HEK293 (cell line): ENCODE measurements at regions not wholly inside any gene's neighbourhood (a gene's known extent, or its start where the extent isn't known, plus 50 kb on each side); places are given as distances from the start of the nearest gene placed in this dataset.

Source experiments
- ATF2 ChIP-seq: fragments of 450-650 bp; formaldehyde crosslinking; IDR thresholded peaks from 2 replicates; pipeline ENCODE4 v1.5.1; 2016; ENCODE audit warnings: missing biosample characterization, missing genetic modification characterization, low read depth
- CTCF ChIP-seq: fragments of 450-650 bp; formaldehyde crosslinking; IDR thresholded peaks from 2 replicates; pipeline ENCODE4 v1.5.1; 2016; ENCODE audit warnings: missing biosample characterization, missing genetic modification characterization
- IKZF3 ChIP-seq: fragments of 450-650 bp; IDR thresholded peaks from 2 replicates; pipeline ENCODE4 v1.5.0; 2018; ENCODE audit warnings: missing biosample characterization, mild to moderate bottlenecking, missing genetic modification characterization, moderate library complexity
- PRDM1 ChIP-seq: fragments of 450-650 bp; formaldehyde crosslinking; IDR thresholded peaks from 2 replicates; pipeline ENCODE4; 2016; ENCODE audit warnings: missing biosample characterization, missing genetic modification characterization
- SP7 ChIP-seq: fragments of 450-650 bp; formaldehyde crosslinking; IDR thresholded peaks from 2 replicates; pipeline ENCODE4 v1.5.1; 2016; ENCODE audit warnings: missing biosample characterization, missing genetic modification characterization
- YY1 ChIP-seq: fragments of 450-650 bp; formaldehyde crosslinking; IDR thresholded peaks from 2 replicates; pipeline ENCODE4 v1.5.1; 2018; ENCODE audit warnings: missing biosample characterization, missing genetic modification characterization
- ZBTB26 ChIP-seq: fragments of 450-650 bp; formaldehyde crosslinking; optimal IDR thresholded peaks from 2 replicates; pipeline ENCODE3; 2016; ENCODE audit warnings: missing biosample characterization, mild to moderate bottlenecking, missing genetic modification characterization
- ZNF280D ChIP-seq: fragments of 450-650 bp; formaldehyde crosslinking; IDR thresholded peaks from 2 replicates; pipeline ENCODE4 v1.5.1; 2016; ENCODE audit warnings: missing biosample characterization, missing genetic modification characterization
- ZNF354C ChIP-seq: fragments of 450-650 bp; formaldehyde crosslinking; IDR thresholded peaks from 2 replicates; pipeline ENCODE4 v1.5.1; 2016; ENCODE audit warnings: missing biosample characterization, missing genetic modification characterization, low read depth, borderline replicate concordance
- ZNF670 ChIP-seq: fragments of 450-650 bp; formaldehyde crosslinking; IDR thresholded peaks from 2 replicates; pipeline ENCODE4 v1.5.1; 2016; ENCODE audit warnings: missing biosample characterization, missing genetic modification characterization, low read depth
- ZNF843 ChIP-seq: fragments of 450-650 bp; formaldehyde crosslinking; IDR thresholded peaks from 2 replicates; pipeline ENCODE4 v1.5.1; 2016; ENCODE audit warnings: missing biosample characterization, missing genetic modification characterization
- ZSCAN16 ChIP-seq: fragments of 450-650 bp; formaldehyde crosslinking; IDR thresholded peaks from 2 replicates; pipeline ENCODE4 v1.5.1; 2016; ENCODE audit warnings: missing biosample characterization, missing genetic modification characterization
- TF ChIP-seq, protein P1 (sequence below): fragments of 450-650 bp; formaldehyde crosslinking; IDR thresholded peaks from 2 replicates; pipeline ENCODE4 v1.5.1; 2016; ENCODE audit warnings: missing biosample characterization, missing genetic modification characterization

DNA sequence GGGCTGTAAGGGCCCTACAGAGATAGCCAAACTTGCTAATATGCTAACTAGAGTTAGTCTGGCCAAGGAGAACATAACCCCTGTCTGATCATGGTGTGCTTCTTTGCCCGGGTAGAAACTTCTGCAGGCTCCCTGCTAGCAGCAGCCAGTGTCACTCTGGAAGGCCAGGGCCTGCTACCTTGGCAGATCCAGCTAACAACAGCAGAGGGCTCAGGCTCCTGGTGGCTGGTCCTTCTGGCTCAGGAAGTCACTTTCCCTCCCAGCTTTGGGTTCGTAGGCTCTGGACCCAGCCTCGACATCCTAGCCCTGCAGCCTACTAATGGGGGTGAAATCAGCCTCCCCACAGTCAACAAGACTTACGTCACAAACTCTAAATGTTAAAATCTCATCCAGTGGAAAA lies 373.7 kb upstream of the RGMA start:
- TF ChIP-seq CTCF = no peak
- no peak for TF ChIP-seq ZNF843 (tag by site-specific recombination)
- TF ChIP-seq ZNF280D (tag by site-specific recombination) = no peak
- TF ChIP-seq SP7 (tag by site-specific recombination) = no peak
- TF ChIP-seq ATF2 (tag by site-specific recombination) = no peak
- TF ChIP-seq ZNF354C (tag by site-specific recombination) = no peak
- no peak for TF ChIP-seq ZNF670
- no peak for TF ChIP-seq YY1 (tag by site-specific recombination)
- no peak for TF ChIP-seq ZBTB26 (tag by site-specific recombination)
- no peak for TF ChIP-seq PRDM1 (tag by site-specific recombination)
- TF ChIP-seq ZSCAN16 (tag by site-specific recombination) = no peak
- TF ChIP-seq, protein P1, sequence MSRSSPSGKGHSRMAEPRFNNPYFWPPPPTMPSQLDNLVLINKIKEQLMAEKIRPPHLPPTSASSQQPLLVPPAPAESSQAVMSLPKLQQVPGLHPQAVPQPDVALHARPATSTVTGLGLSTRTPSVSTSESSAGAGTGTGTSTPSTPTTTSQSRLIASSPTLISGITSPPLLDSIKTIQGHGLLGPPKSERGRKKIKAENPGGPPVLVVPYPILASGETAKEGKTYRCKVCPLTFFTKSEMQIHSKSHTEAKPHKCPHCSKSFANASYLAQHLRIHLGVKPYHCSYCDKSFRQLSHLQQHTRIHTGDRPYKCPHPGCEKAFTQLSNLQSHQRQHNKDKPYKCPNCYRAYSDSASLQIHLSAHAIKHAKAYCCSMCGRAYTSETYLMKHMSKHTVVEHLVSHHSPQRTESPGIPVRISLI (tag by site-specific recombination) = no peak
- no peak for TF ChIP-seq IKZF3 (tag by site-specific recombination)
